ENCODE measurements at regions not wholly inside any gene's neighbourhood (a gene's known extent, or its start where the extent isn't known, plus 50 kb on each side); places are given as distances from the start of the nearest gene placed in this dataset.
"Not testable (repeated sequence)": the region's sequence is repeated elsewhere in the genome, so short reads cannot be mapped to it uniquely, and the experiment has no call there.

GRCh38 chr3:29140666-29141065, 140.2 kb upstream of the RBMS3 start:
- no peak for DNase-seq (ENCODE audit: low read depth in 2 of 2)

GRCh38 chr3:29141197-29141917, 139.5 kb upstream of the RBMS3 start:
- no peak for DNase-seq (ENCODE audit: low read depth in 2 of 2)

- DNase-seq (ENCODE audit: low read depth in 2 of 2) = no peak
Observed at GRCh38 chr3:29141918-29142275, 139.0 kb upstream of the RBMS3 start.

GRCh38 chr3:29143151-29143550, 137.7 kb upstream of the RBMS3 start:
- no peak for DNase-seq (ENCODE audit: low read depth in 2 of 2)

- DNase-seq (ENCODE audit: low read depth in 2 of 2) = no peak
Observed at GRCh38 chr3:29144361-29144760, 136.5 kb upstream of the RBMS3 start.

GRCh38 chr3:29144807-29145206, 136.1 kb upstream of the RBMS3 start:
- DNase-seq (ENCODE audit: low read depth in 2 of 2) = no peak

- no peak for DNase-seq (ENCODE audit: low read depth in 2 of 2)
Observed at GRCh38 chr3:29145360-29145759, 135.5 kb upstream of the RBMS3 start.

- DNase-seq (ENCODE audit: low read depth in 2 of 2) = no peak
Observed at GRCh38 chr3:29152379-29152778, 128.5 kb upstream of the RBMS3 start.

- DNase-seq (ENCODE audit: low read depth in 2 of 2) = no peak
Observed at GRCh38 chr3:29153811-29154210, 127.1 kb upstream of the RBMS3 start.

- DNase-seq (ENCODE audit: low read depth in 2 of 2) = no peak
Observed at GRCh38 chr3:29156086-29156715, 124.7 kb upstream of the RBMS3 start.

GRCh38 chr3:29164825-29165224, 116.0 kb upstream of the RBMS3 start:
- no peak for DNase-seq (ENCODE audit: low read depth in 2 of 2)

- no peak for DNase-seq (ENCODE audit: low read depth in 2 of 2)
Observed at GRCh38 chr3:29167180-29167579, 113.7 kb upstream of the RBMS3 start.

- no peak for DNase-seq (ENCODE audit: low read depth in 2 of 2)
Observed at GRCh38 chr3:29168081-29168480, 112.8 kb upstream of the RBMS3 start.

GRCh38 chr3:29168696-29169095, 112.2 kb upstream of the RBMS3 start:
- DNase-seq (ENCODE audit: low read depth in 2 of 2) = no peak

GRCh38 chr3:29169451-29169850, 111.4 kb upstream of the RBMS3 start:
- DNase-seq (ENCODE audit: low read depth in 2 of 2) = no peak

- no peak for DNase-seq (ENCODE audit: low read depth in 2 of 2)
Observed at GRCh38 chr3:29171043-29171990, 109.6 kb upstream of the RBMS3 start.

GRCh38 chr3:29176501-29176900, 104.4 kb upstream of the RBMS3 start:
- DNase-seq (ENCODE audit: low read depth in 2 of 2) = no peak

- no peak for DNase-seq (ENCODE audit: low read depth in 2 of 2)
Observed at GRCh38 chr3:29178809-29179793, 101.8 kb upstream of the RBMS3 start.

GRCh38 chr3:29181149-29181780, 99.6 kb upstream of the RBMS3 start:
- DNase-seq (ENCODE audit: low read depth in 2 of 2) = no peak

- DNase-seq (ENCODE audit: low read depth in 2 of 2) = no peak
Observed at GRCh38 chr3:29181872-29182271, 99.0 kb upstream of the RBMS3 start.

- DNase-seq (ENCODE audit: low read depth in 2 of 2) = not testable (repeated sequence)
Observed at GRCh38 chr3:29182828-29183227, 98.0 kb upstream of the RBMS3 start.
